ENCODE measurements at regions not wholly inside any gene's neighbourhood (a gene's known extent, or its start where the extent isn't known, plus 50 kb on each side); places are given as distances from the start of the nearest gene placed in this dataset.
"Not testable (repeated sequence)": the region's sequence is repeated elsewhere in the genome, so short reads cannot be mapped to it uniquely, and the experiment has no call there.

GRCh38 chr12:127832172-127832571 is 434.8 kb upstream of the TMEM132C start:
- Histone ChIP-seq H2AFZ (ENCODE audit: low read length) (no peak overlapping the region), H3K9me2 (replicated peaks; ENCODE audit: low read length) (no peaks in the 10 kb centered on the region), H4K20me1 (ENCODE audit: low read length) (no peaks in the 10 kb centered on the region), H3F3A (ENCODE audit: low read length, unreplicated experiment) (no peaks in the 10 kb centered on the region), H3K9ac (ENCODE audit: low read length) (no peak overlapping the region), H3K4me2 (ENCODE audit: low read length) (no peak overlapping the region), H3K9me3 (ENCODE audit: low read length) (no peaks in the 10 kb centered on the region), H3K27ac (ENCODE audit: low read length) (no peak overlapping the region), H3K4me1 (ENCODE audit: insufficient read depth, low read length) (no peaks in the 10 kb centered on the region), H3K79me2 (ENCODE audit: low read length) (no peaks in the 10 kb centered on the region), H3K4me3 (ENCODE audit: low read length) (no peak overlapping the region), H3K36me3 (ENCODE audit: low read depth, low read length) (no peaks in the 10 kb centered on the region), H3K27me3 (ENCODE audit: low read length) (peaks cover 90% of the 10 kb centered on the region)
- CTCF ChIA-PET: no interaction called here
- ATAC-seq: no peak
- POLR2A ChIA-PET (ENCODE audit: unreplicated experiment): no interaction called here
- no TSS peak for BruUV-seq (replicated peaks)
- intact Hi-C loops (cut with micrococcal nuclease): no loop called here
- TF ChIP-seq EZH2phosphoT487 (IDR thresholded peaks at IDR 0.05; ENCODE audit: borderline replicate concordance, low read length) (no peak), CTCF (conservative IDR thresholded peaks at IDR 0.05; ENCODE audit: low read depth, low read length) (no peak), EZH2 (IDR thresholded peaks at IDR 0.05; ENCODE audit: low read length, unreplicated experiment) (no peak)
- no peak for DNase-seq

- H3K79me2 ChIP-seq (ENCODE audit: low read length); H4K20me1 ChIP-seq (ENCODE audit: low read length); H3K9ac ChIP-seq (ENCODE audit: low read length); H3K9me3 ChIP-seq (ENCODE audit: low read length); H3F3A ChIP-seq (ENCODE audit: low read length, unreplicated experiment); BruUV-seq (replicated peaks); ATAC-seq; H2AFZ ChIP-seq (ENCODE audit: low read length); H3K4me3 ChIP-seq (ENCODE audit: low read length); CTCF ChIA-PET; H3K27ac ChIP-seq (ENCODE audit: low read length); DNase-seq; H3K9me2 ChIP-seq (replicated peaks; ENCODE audit: low read length); H3K4me2 ChIP-seq (ENCODE audit: low read length); H3K4me1 ChIP-seq (ENCODE audit: insufficient read depth, low read length); intact Hi-C loops (cut with micrococcal nuclease); POLR2A ChIA-PET (ENCODE audit: unreplicated experiment); H3K36me3 ChIP-seq (ENCODE audit: low read depth, low read length): not testable (repeated sequence)
- H3K27me3 ChIP-seq (ENCODE audit: low read length): peaks cover 81% of the 10 kb centered on the region
These were observed 430.2 kb upstream of the TMEM132C start for GRCh38 chr12:127836802-127837201.

- TF ChIP-seq EZH2 (IDR thresholded peaks at IDR 0.05; ENCODE audit: low read length, unreplicated experiment) (no peak), CTCF (conservative IDR thresholded peaks at IDR 0.05; ENCODE audit: low read depth, low read length) (no peak), EZH2phosphoT487 (IDR thresholded peaks at IDR 0.05; ENCODE audit: borderline replicate concordance, low read length) (no peak)
- intact Hi-C loops (cut with micrococcal nuclease): no loop called here
- no peak for DNase-seq
- ChIA-PET POLR2A (ENCODE audit: unreplicated experiment) (no interaction called here), CTCF (no interaction called here)
- peaks cover 93% of the 10 kb centered on the region for H3K27me3 ChIP-seq (ENCODE audit: low read length)
- H3K79me2 ChIP-seq (ENCODE audit: low read length): no peaks in the 10 kb centered on the region
- no peaks in the 10 kb centered on the region for H3K36me3 ChIP-seq (ENCODE audit: low read depth, low read length)
- H3K9ac ChIP-seq (ENCODE audit: low read length): no peak overlapping the region
- no peak overlapping the region for H3K4me2 ChIP-seq (ENCODE audit: low read length)
- H3K4me3 ChIP-seq (ENCODE audit: low read length): no peak overlapping the region
- no peaks in the 10 kb centered on the region for H3K4me1 ChIP-seq (ENCODE audit: insufficient read depth, low read length)
- no TSS peak for BruUV-seq (replicated peaks)
- no peak overlapping the region for H3K27ac ChIP-seq (ENCODE audit: low read length)
- H3K9me3 ChIP-seq (ENCODE audit: low read length): no peaks in the 10 kb centered on the region
- H4K20me1 ChIP-seq (ENCODE audit: low read length): no peaks in the 10 kb centered on the region
- ATAC-seq: no peak
- H3F3A ChIP-seq (ENCODE audit: low read length, unreplicated experiment): no peaks in the 10 kb centered on the region
- H3K9me2 ChIP-seq (replicated peaks; ENCODE audit: low read length): no peaks in the 10 kb centered on the region
- no peak overlapping the region for H2AFZ ChIP-seq (ENCODE audit: low read length)
These were observed 409.3 kb upstream of the TMEM132C start for GRCh38 chr12:127857661-127858060.

Measured in PC-3 (cell line).